ENCODE measurements at regions not wholly inside any gene's neighbourhood (a gene's known extent, or its start where the extent isn't known, plus 50 kb on each side); places are given as distances from the start of the nearest gene placed in this dataset.

DNA sequence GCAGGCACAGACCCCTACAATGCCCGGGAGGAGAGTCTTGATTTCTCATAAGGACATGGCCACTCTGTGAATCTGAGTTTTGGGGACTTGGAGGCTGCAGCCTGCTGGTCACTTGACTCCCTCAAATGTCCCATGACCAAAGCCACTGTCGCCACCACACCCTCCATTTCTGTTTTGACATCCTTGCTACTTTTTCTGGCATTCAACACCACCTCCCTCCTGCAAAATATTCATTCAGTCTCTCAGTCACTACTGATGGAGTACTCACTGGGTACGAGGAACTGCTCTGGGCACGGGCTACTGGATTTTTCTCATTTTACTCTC, 208.6 kb upstream of the HAAO start:
- Mint-ChIP-seq H3K27ac (ENCODE audit: unreplicated experiment) (peak overlapping the region; percentile 79), H3K27me3 (ENCODE audit: unreplicated experiment) (no peaks in the 10 kb centered on the region), H3K4me3 (ENCODE audit: low read depth, unreplicated experiment) (no peak overlapping the region), H3K4me1 (ENCODE audit: low read depth, unreplicated experiment) (peaks cover 65% of the 10 kb centered on the region), H3K36me3 (ENCODE audit: insufficient read depth, unreplicated experiment) (peaks cover 47% of the 10 kb centered on the region), H3K9me3 (ENCODE audit: low read depth, unreplicated experiment) (no peaks in the 10 kb centered on the region)
- no peak for TF ChIP-seq CTCF (IDR thresholded peaks at IDR 0.05; ENCODE audit: unreplicated experiment)
- CTCF ChIA-PET, result no interaction called here
- DNase-seq, result no peak
- BruUV-seq (replicated peaks), result no TSS peak
- intact Hi-C loops (cut with micrococcal nuclease; ENCODE audit: unreplicated experiment), result no loop called here

DNA sequence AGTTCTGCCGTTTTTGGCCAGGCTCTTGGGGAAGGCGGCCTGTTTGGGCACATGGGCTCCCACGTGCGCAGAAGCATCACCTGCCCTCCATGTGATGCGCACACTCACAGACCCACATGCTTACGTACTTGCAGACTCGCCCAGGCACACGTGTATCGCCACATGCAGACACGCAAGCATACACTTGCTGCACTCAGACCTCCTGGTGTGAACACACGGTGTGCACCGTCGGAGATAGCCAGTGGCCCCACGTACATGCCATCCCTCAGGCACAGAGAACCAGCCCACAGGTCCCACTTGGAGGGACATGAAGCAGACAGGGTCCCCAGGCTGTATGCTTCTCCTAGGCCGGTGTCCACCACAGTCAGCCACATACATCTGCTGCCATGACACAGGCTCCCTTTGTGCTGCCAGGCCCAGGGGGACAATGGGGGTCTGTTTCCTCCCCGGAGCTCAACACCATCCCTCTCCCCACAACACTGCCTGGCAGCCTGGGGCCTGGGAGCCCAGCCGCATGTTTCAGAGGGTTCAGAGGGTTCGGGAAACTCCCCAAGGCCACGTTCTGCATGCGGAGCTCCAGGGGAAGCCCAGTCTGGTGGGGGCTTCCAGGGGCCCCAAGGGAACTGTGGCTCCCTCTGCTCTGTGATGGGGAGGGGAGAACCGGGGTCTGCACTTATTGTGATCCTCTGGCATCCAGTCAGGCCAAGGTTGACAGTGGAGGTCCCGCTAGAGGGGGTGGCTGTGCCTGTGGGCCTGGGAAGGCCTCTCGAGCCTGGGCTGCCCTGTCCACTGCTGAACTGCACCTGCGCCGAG, 208.1 kb upstream of the HAAO start:
- no peak for DNase-seq
- Mint-ChIP-seq H3K27me3 (ENCODE audit: unreplicated experiment) (no peaks in the 10 kb centered on the region), H3K36me3 (ENCODE audit: insufficient read depth, unreplicated experiment) (peaks cover 41% of the 10 kb centered on the region), H3K4me3 (ENCODE audit: low read depth, unreplicated experiment) (no peak overlapping the region), H3K27ac (ENCODE audit: unreplicated experiment) (peak overlapping the region; percentile 79), H3K4me1 (ENCODE audit: low read depth, unreplicated experiment) (peaks cover 60% of the 10 kb centered on the region), H3K9me3 (ENCODE audit: low read depth, unreplicated experiment) (peaks cover 3% of the 10 kb centered on the region)
- no TSS peak for BruUV-seq (replicated peaks)
- CTCF ChIA-PET, result no interaction called here
- intact Hi-C loops (cut with micrococcal nuclease; ENCODE audit: unreplicated experiment), result no loop called here
- TF ChIP-seq CTCF (IDR thresholded peaks at IDR 0.05; ENCODE audit: unreplicated experiment), result no peak

- Mint-ChIP-seq H3K4me3 (ENCODE audit: low read depth, unreplicated experiment) (no peak overlapping the region), H3K9me3 (ENCODE audit: low read depth, unreplicated experiment) (peaks cover 3% of the 10 kb centered on the region), H3K27ac (ENCODE audit: unreplicated experiment) (no peak overlapping the region), H3K4me1 (ENCODE audit: low read depth, unreplicated experiment) (peaks cover 54% of the 10 kb centered on the region), H3K36me3 (ENCODE audit: insufficient read depth, unreplicated experiment) (peaks cover 35% of the 10 kb centered on the region), H3K27me3 (ENCODE audit: unreplicated experiment) (no peaks in the 10 kb centered on the region)
- CTCF ChIA-PET, result no interaction called here
- BruUV-seq (replicated peaks), result no TSS peak
- DNase-seq, result no peak
- intact Hi-C loops (cut with micrococcal nuclease; ENCODE audit: unreplicated experiment), result no loop called here
- TF ChIP-seq CTCF (IDR thresholded peaks at IDR 0.05; ENCODE audit: unreplicated experiment), result no peak
These were observed 207.5 kb upstream of the HAAO start for GRCh38 chr2:42999856-43000241.

GRCh38 chr2:42999391-42999841, 207.0 kb upstream of the HAAO start:
- BruUV-seq (replicated peaks), result no TSS peak
- H3K36me3 Mint-ChIP-seq (ENCODE audit: insufficient read depth, unreplicated experiment), result peaks cover 31% of the 10 kb centered on the region
- H3K27ac Mint-ChIP-seq (ENCODE audit: unreplicated experiment), result no peak overlapping the region
- CTCF ChIA-PET, result no interaction called here
- no peak for DNase-seq
- no peak overlapping the region for H3K4me3 Mint-ChIP-seq (ENCODE audit: low read depth, unreplicated experiment)
- peaks cover 49% of the 10 kb centered on the region for H3K4me1 Mint-ChIP-seq (ENCODE audit: low read depth, unreplicated experiment)
- H3K9me3 Mint-ChIP-seq (ENCODE audit: low read depth, unreplicated experiment), result peaks cover 3% of the 10 kb centered on the region
- H3K27me3 Mint-ChIP-seq (ENCODE audit: unreplicated experiment), result no peaks in the 10 kb centered on the region
- intact Hi-C loops (cut with micrococcal nuclease; ENCODE audit: unreplicated experiment), result no loop called here
- no peak for TF ChIP-seq CTCF (IDR thresholded peaks at IDR 0.05; ENCODE audit: unreplicated experiment)

Data from Calu3 (cell line).